OCI-LY1 (cell line): ENCODE measurements at regions not wholly inside any gene's neighbourhood (a gene's known extent, or its start where the extent isn't known, plus 50 kb on each side); places are given as distances from the start of the nearest gene placed in this dataset.

Experiments
- H2AFZ ChIP-seq: fragments of 200-600 bp; sonication (generic), shearing (Covaris generic); 2 replicates; pipeline ENCODE4 v1.6.0; 2014; ENCODE audit warnings: antibody characterized with exemption, mild to moderate bottlenecking, low read length
- H3F3A ChIP-seq: fragments of 200-600 bp; sonication (generic), shearing (Covaris generic); 2 replicates; pipeline ENCODE4 v1.6.0; 2014; ENCODE audit warnings: mild to moderate bottlenecking, antibody characterized with exemption, low read length, moderate library complexity; ENCODE audit not compliant: insufficient read depth
- H3K27ac ChIP-seq: fragments of 200-600 bp; sonication (generic); 2 replicates; pipeline ENCODE4 v1.5.1; 2014; ENCODE audit warnings: low read length, mixed run types, mild to moderate bottlenecking, low read depth; ENCODE audit not compliant: poor library complexity, severe bottlenecking
- H3K27me3 ChIP-seq: fragments of 200-600 bp; sonication (generic); 2 replicates; pipeline ENCODE4 v1.6.0; 2014; ENCODE audit warnings: antibody characterized with exemption, mild to moderate bottlenecking, low read length, moderate library complexity; ENCODE audit not compliant: insufficient read depth
- H3K36me3 ChIP-seq: fragments of 200-600 bp; sonication (generic); 2 replicates; pipeline ENCODE4 v1.6.1; 2014; ENCODE audit warnings: mild to moderate bottlenecking, antibody characterized with exemption, low read length, moderate library complexity, mixed read lengths; ENCODE audit not compliant: insufficient read depth
- H3K4me1 ChIP-seq: fragments of 200-600 bp; sonication (generic); 2 replicates; pipeline ENCODE4 v1.5.1; 2014; ENCODE audit warnings: mild to moderate bottlenecking, low read length, moderate library complexity; ENCODE audit not compliant: insufficient read depth, severe bottlenecking
- H3K4me2 ChIP-seq: fragments of 200-600 bp; sonication (generic), shearing (Covaris generic); 2 replicates; pipeline ENCODE4 v1.6.1; 2014; ENCODE audit warnings: low read length
- H3K4me3 ChIP-seq: fragments of 200-600 bp; sonication (generic); 2 replicates; pipeline ENCODE4 v1.5.1; 2014; ENCODE audit warnings: low read length, low read depth, mild to moderate bottlenecking, mixed read lengths; ENCODE audit not compliant: poor library complexity, severe bottlenecking
- H3K79me2 ChIP-seq: fragments of 200-600 bp; shearing (Covaris generic); 2 replicates; pipeline ENCODE4 v1.6.1; 2016; ENCODE audit warnings: mixed run types, low read length, mixed read lengths; ENCODE audit not compliant: insufficient read depth
- H3K9ac ChIP-seq: fragments of 200-600 bp; sonication (generic), shearing (Covaris generic); 2 replicates; pipeline ENCODE4 v1.6.1; 2014; ENCODE audit warnings: mild to moderate bottlenecking, low read length, mixed read lengths
- H3K9me2 ChIP-seq: fragments of 200-600 bp; sonication (generic), shearing (Covaris generic); 2 replicates; pipeline ENCODE4 v1.6.1; 2014; ENCODE audit warnings: low read depth, mild to moderate bottlenecking, low read length, mixed read lengths
- H3K9me3 ChIP-seq: fragments of 200-600 bp; shearing (Covaris generic); 2 replicates; pipeline ENCODE4 v1.6.1; 2014; ENCODE audit warnings: low read length, mixed read lengths
- H4K20me1 ChIP-seq: fragments of 200-600 bp; sonication (generic), shearing (Covaris generic); 2 replicates; pipeline ENCODE4 v1.6.0; 2016; ENCODE audit warnings: mild to moderate bottlenecking, low read length; ENCODE audit not compliant: insufficient read depth
- CTCF ChIP-seq: fragments of 200-600 bp; sonication (generic), shearing (Covaris generic); IDR thresholded peaks from 2 replicates; pipeline ENCODE4 v1.5.1; 2017; ENCODE audit warnings: mild to moderate bottlenecking, antibody characterized with exemption, low read length, moderate library complexity, mixed read lengths
- EZH2 ChIP-seq: fragments of 200-600 bp; sonication (generic), shearing (Covaris generic); IDR thresholded peaks from 2 replicates; pipeline ENCODE4 v1.8.0; 2017; ENCODE audit warnings: borderline replicate concordance, mixed run types, mild to moderate bottlenecking, antibody characterized with exemption, low read length, moderate library complexity, mixed read lengths

GRCh38 chr11:112735470-112735869, 225.8 kb upstream of the NCAM1 start:
- Histone ChIP-seq H3K4me3 (no peak overlapping the region), H3F3A (no peaks in the 10 kb centered on the region), H3K9me2 (no peaks in the 10 kb centered on the region), H2AFZ (no peak overlapping the region), H3K9ac (no peak overlapping the region), H3K27ac (no peak overlapping the region), H3K27me3 (0 out of 2 replicates have a peak, but pooled peaks cover 5% of the 10 kb centered on the region), H3K79me2 (no peaks in the 10 kb centered on the region), H3K36me3 (no peaks in the 10 kb centered on the region), H3K9me3 (no peaks in the 10 kb centered on the region), H3K4me1 (no peaks in the 10 kb centered on the region), H3K4me2 (no peak overlapping the region), H4K20me1 (no peaks in the 10 kb centered on the region)
- TF ChIP-seq CTCF (no peak), EZH2 (no peak)

DNA sequence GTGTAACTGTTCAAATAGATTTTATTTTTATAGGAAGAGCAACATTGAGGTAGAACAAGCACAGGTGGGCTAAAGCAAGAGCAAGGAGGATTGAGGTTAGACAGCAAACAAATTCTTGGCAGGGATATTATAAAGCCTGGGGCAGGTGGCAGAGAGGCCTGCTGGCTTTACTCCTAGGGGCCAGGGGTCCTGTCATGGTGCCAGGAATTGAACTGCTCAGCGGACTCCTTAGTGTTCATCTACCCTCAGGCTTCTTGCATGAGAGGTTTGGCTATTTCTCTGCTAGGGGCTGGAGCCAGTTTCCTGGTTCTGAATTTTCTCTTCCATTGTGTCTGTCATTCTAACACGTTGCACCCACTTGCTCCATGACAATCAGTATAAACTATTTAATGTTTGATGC, 217.2 kb upstream of the NCAM1 start:
- Histone ChIP-seq H3K9me3 (no peaks in the 10 kb centered on the region), H4K20me1 (no peaks in the 10 kb centered on the region), H3K36me3 (no peaks in the 10 kb centered on the region), H3K4me3 (no peak overlapping the region), H3K9me2 (no peaks in the 10 kb centered on the region), H3F3A (no peaks in the 10 kb centered on the region), H3K79me2 (no peaks in the 10 kb centered on the region), H3K4me1 (no peaks in the 10 kb centered on the region), H3K4me2 (no peak overlapping the region), H2AFZ (no peak overlapping the region), H3K27ac (no peak overlapping the region), H3K27me3 (no peaks in the 10 kb centered on the region), H3K9ac (no peak overlapping the region)
- TF ChIP-seq CTCF: no peak

DNA sequence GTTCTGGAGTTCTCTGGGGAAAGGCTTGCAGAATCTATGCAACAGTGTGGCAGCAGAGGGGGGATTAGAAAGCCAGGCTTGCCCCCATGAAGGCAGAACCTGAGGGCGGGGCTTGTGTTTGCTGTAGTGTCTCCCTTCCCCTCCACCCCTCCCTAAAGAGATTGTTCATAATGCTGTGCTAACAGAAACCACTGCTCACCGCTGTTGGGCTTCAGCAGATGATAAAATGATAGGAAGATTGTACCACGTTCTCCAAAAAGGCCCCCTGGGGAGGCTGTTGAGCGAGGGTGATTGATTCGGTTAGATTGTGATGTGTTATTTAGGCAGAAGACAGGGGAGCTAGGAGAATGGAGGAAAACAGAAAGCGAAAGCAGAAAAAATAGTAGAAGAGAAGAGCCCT, 215.2 kb upstream of the NCAM1 start:
- H3K4me2 ChIP-seq: no peak overlapping the region
- H2AFZ ChIP-seq: no peak overlapping the region
- no peak overlapping the region for H3K4me3 ChIP-seq
- no peaks in the 10 kb centered on the region for H3K27me3 ChIP-seq
- H4K20me1 ChIP-seq: no peaks in the 10 kb centered on the region
- H3F3A ChIP-seq: no peaks in the 10 kb centered on the region
- no peak overlapping the region for H3K27ac ChIP-seq
- H3K9ac ChIP-seq: no peak overlapping the region
- H3K9me2 ChIP-seq: no peaks in the 10 kb centered on the region
- no peaks in the 10 kb centered on the region for H3K9me3 ChIP-seq
- no peak for TF ChIP-seq CTCF
- no peak for TF ChIP-seq EZH2
- H3K36me3 ChIP-seq: no peaks in the 10 kb centered on the region
- H3K4me1 ChIP-seq: no peaks in the 10 kb centered on the region
- H3K79me2 ChIP-seq: no peaks in the 10 kb centered on the region
